SK-N-SH (cell line): ENCODE measurements at regions not wholly inside any gene's neighbourhood (a gene's known extent, or its start where the extent isn't known, plus 50 kb on each side); places are given as distances from the start of the nearest gene placed in this dataset.
"Not testable (repeated sequence)": the region's sequence is repeated elsewhere in the genome, so short reads cannot be mapped to it uniquely, and the experiment has no call there.

Source experiments
- CTCF ChIA-PET: fragments of 300-600, 350-600 bp; formaldehyde crosslinking; extraction: SDS; loops from one replicate; lab custom pipeline; 2021; lab: Yijun Ruan, JAX
- POLR2A ChIA-PET: fragments of 350-600 bp; sonication (Branson Sonifier 250); formaldehyde crosslinking; extraction: SDS; loops from one replicate; lab custom pipeline; 2020; ENCODE audit warnings: antibody characterized with exemption, inconsistent platforms; lab: Yijun Ruan, JAX
- DNase-seq: peaks from one replicate; pipeline ENCODE4 v3.0.0; 2012
- H2AFZ ChIP-seq: fragments of 200-600 bp; sonication (generic); 2 replicates; pipeline ENCODE4 v1.8.1; 2016; ENCODE audit warnings: antibody characterized with exemption, mild to moderate bottlenecking, low read depth
- H3F3A ChIP-seq: fragments of 200-600 bp; sonication (generic); replicated peaks from 2 replicates; pipeline ENCODE3; 2016; ENCODE audit warnings: antibody characterized with exemption, mild to moderate bottlenecking; ENCODE audit not compliant: insufficient read depth
- H3K27ac ChIP-seq, 2 experiments: fragments of 200-500 bp in 1 of 2; fragments of 200-600 bp in 1 of 2; sonication (Bioruptor generic) in 1 of 2; sonication (generic), shearing (Covaris generic) in 1 of 2; 2 replicates each; pipeline versions ENCODE4 v1.5.1 to v1.6.1; 2014 to 2016; ENCODE audit warnings: low read depth in 2 of 2, inconsistent platforms in 1 of 2, low read length in 1 of 2, mild to moderate bottlenecking in 1 of 2, mixed read lengths in 1 of 2
- H3K27me3 ChIP-seq: fragments of 200-600 bp; sonication (generic), shearing (Covaris generic); 2 replicates; pipeline ENCODE4 v1.6.1; 2016; ENCODE audit warnings: mixed run types; ENCODE audit not compliant: insufficient read depth
- H3K36me3 ChIP-seq, 2 experiments: fragments of 200-500 bp in 1 of 2; fragments of 200-600 bp in 1 of 2; sonication (Bioruptor generic) in 1 of 2; sonication (generic) in 1 of 2; replicated peaks in 1 of 2; 2 replicates each; pipeline versions ENCODE3 to v1.5.1; 2014 to 2016; ENCODE audit warnings: low read length in 1 of 2, mild to moderate bottlenecking in 1 of 2; ENCODE audit not compliant: insufficient read depth in 2 of 2, control insufficient read depth in 1 of 2
- H3K4me1 ChIP-seq, 2 experiments: fragments of 200-500 bp in 1 of 2; fragments of 200-600 bp in 1 of 2; sonication (Bioruptor generic) in 1 of 2; sonication (generic), shearing (Covaris generic) in 1 of 2; 2 replicates each; pipeline versions ENCODE4 v1.5.1 to v1.6.1; 2014 to 2016; ENCODE audit warnings: low read depth in 1 of 2, low read length in 1 of 2, mixed run types in 1 of 2; ENCODE audit not compliant: insufficient read depth in 2 of 2, control insufficient read depth in 1 of 2
- H3K4me2 ChIP-seq: fragments of 200-600 bp; sonication (generic), shearing (Covaris generic); 2 replicates; pipeline ENCODE4 v1.6.1; 2017; ENCODE audit warnings: mixed run types
- H3K4me3 ChIP-seq, 2 experiments: fragments of 200-500 bp in 1 of 2; fragments of 200-600 bp in 1 of 2; sonication (Bioruptor generic) in 1 of 2; sonication (generic), shearing (Covaris generic) in 1 of 2; 2 replicates each; pipeline versions ENCODE4 v1.5.1 to v1.8.1; 2014 to 2016; ENCODE audit warnings: low read depth in 2 of 2, inconsistent platforms in 1 of 2, low read length in 1 of 2, mild to moderate bottlenecking in 1 of 2, mixed read lengths in 1 of 2, moderate library complexity in 1 of 2
- H3K79me2 ChIP-seq: fragments of 200-600 bp; sonication (generic); 2 replicates; pipeline ENCODE4 v1.8.1; 2017; ENCODE audit warnings: mild to moderate bottlenecking; ENCODE audit not compliant: insufficient read depth
- H3K9ac ChIP-seq: fragments of 200-600 bp; sonication (generic); 2 replicates; pipeline ENCODE4 v1.6.1; 2017; ENCODE audit warnings: mixed run types
- H3K9me2 ChIP-seq: fragments of 200-600 bp; sonication (generic); 2 replicates; pipeline ENCODE4 v1.6.1; 2017; ENCODE audit warnings: mixed run types
- H3K9me3 ChIP-seq: fragments of 200-600 bp; sonication (generic); 2 replicates; pipeline ENCODE4 v1.6.1; 2017; ENCODE audit warnings: mixed run types, mild to moderate bottlenecking, moderate library complexity
- H4K20me1 ChIP-seq: fragments of 200-600 bp; sonication (generic); 2 replicates; pipeline ENCODE4 v1.6.1; 2017; ENCODE audit warnings: mild to moderate bottlenecking, mixed run types; ENCODE audit not compliant: insufficient read depth
- whole genome bisulfite sequencing: methylation state at CpG from one replicate; pipeline ENCODE4 v1.1.6; 2017; ENCODE audit warnings: low lambda C conversion rate; 5-methylcytosine and 5-hydroxymethylcytosine counted together

GRCh38 chr1:149338221-149338691, 136.6 kb upstream of the NBPF19 start:
- H2AFZ ChIP-seq, CTCF ChIA-PET, H3K9me2 ChIP-seq, H3K4me2 ChIP-seq, H3K9ac ChIP-seq, H3K9me3 ChIP-seq, H3K4me3 ChIP-seq, H4K20me1 ChIP-seq, H3K4me1 ChIP-seq, H3F3A ChIP-seq, H3K27me3 ChIP-seq, POLR2A ChIA-PET, H3K79me2 ChIP-seq, H3K36me3 ChIP-seq, DNase-seq, H3K27ac ChIP-seq: not testable (repeated sequence)
- no CpG with 5 or more reads among the region's 18 CpGs for WGBS

- H4K20me1 ChIP-seq, H2AFZ ChIP-seq, POLR2A ChIA-PET, H3K4me2 ChIP-seq, H3K79me2 ChIP-seq, H3K9me2 ChIP-seq, H3K27ac ChIP-seq, H3K36me3 ChIP-seq, H3K4me1 ChIP-seq, DNase-seq, H3F3A ChIP-seq, H3K27me3 ChIP-seq, H3K4me3 ChIP-seq, H3K9ac ChIP-seq, H3K9me3 ChIP-seq, CTCF ChIA-PET: not testable (repeated sequence)
- no CpG with 5 or more reads among the region's 7 CpGs for WGBS
Observed at GRCh38 chr1:149338698-149339097, 136.1 kb upstream of the NBPF19 start.

DNA sequence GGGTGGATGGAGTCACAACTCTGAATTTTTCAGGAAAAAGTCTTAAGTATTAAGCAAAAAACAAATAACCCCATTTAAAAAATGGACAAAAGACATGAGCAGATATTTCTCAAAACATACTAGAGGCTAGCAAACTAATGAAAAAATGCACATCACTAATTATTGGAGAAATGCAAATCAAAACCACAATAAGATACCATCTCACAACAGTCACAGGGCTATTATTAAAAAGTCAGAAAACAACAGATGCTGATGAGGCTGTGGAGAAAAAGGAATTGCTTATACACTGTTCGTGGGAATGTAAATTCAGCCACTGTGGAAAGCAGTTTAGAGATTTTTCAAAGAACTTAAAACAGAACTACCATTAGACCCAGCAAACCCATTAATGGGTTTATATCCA, 125.4 kb upstream of the NBPF19 start:
- H3K27me3 ChIP-seq, CTCF ChIA-PET: not testable (repeated sequence)

DNA sequence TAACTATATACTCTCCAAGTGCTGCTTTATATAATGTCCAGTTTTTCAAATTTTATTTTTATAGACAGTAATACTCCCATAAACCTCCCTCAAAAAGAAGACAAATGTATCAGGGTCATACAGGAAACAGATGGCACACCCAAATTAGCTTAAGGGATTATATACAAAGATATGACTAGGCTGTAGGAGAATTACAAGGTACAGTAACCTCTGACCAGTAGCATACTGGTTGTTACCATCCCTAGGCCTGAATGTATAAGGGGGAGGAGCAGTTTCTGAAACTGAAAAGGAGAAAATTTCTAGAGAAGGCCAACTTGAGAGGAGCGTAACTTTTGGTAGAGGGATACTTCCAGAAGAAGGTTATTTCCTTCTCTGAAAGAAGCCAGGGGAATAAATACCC, 122.6 kb upstream of the NBPF19 start:
- DNase-seq, CTCF ChIA-PET, H3F3A ChIP-seq, H3K4me1 ChIP-seq, H3K4me2 ChIP-seq, H4K20me1 ChIP-seq, POLR2A ChIA-PET, H3K79me2 ChIP-seq, H3K9me3 ChIP-seq, H2AFZ ChIP-seq, H3K27me3 ChIP-seq, H3K9me2 ChIP-seq, H3K4me3 ChIP-seq, H3K9ac ChIP-seq, H3K27ac ChIP-seq, H3K36me3 ChIP-seq: not testable (repeated sequence)
- no CpG with 5 or more reads among the region's 1 CpG for WGBS

More for the DNA sequence above, 125.4 kb upstream of the NBPF19 start:
- H3K9me2 ChIP-seq, H3K4me3 ChIP-seq, H3K4me2 ChIP-seq, H3K27ac ChIP-seq, H3K36me3 ChIP-seq, H4K20me1 ChIP-seq, H3K4me1 ChIP-seq, H3K9me3 ChIP-seq, DNase-seq, H2AFZ ChIP-seq, H3K9ac ChIP-seq, H3K79me2 ChIP-seq, POLR2A ChIA-PET, H3F3A ChIP-seq: not testable (repeated sequence)
- no CpG with 5 or more reads among the region's 1 CpG for WGBS

DNA sequence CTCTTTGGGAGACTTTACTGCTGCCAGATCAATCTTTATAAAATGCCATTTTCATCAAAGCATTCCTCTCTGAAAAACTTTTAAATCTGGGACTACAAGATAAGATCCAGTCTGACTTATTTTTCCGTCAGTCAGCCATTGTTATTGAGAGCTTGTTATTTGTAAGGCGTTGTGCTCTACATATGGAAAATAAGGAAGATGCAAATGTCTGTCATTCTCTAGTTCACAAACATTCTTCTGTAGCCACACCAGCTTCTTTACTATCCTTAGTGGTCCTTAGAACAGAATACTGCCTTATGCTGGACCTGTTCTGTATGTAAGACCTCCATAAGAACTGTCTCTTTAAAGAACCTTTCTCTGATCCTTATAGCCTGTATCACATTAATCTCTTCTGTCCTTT, 120.3 kb upstream of the NBPF19 start:
- H3K9me2 ChIP-seq, H3K9ac ChIP-seq, H3K27ac ChIP-seq, H3K27me3 ChIP-seq, DNase-seq, H4K20me1 ChIP-seq, H3K4me1 ChIP-seq, H3F3A ChIP-seq, POLR2A ChIA-PET, H3K79me2 ChIP-seq, CTCF ChIA-PET, H2AFZ ChIP-seq, H3K4me3 ChIP-seq, H3K9me3 ChIP-seq, H3K36me3 ChIP-seq, H3K4me2 ChIP-seq: not testable (repeated sequence)
- no CpG with 5 or more reads among the region's 2 CpGs for WGBS

- H3F3A ChIP-seq, H3K9me3 ChIP-seq, H3K9ac ChIP-seq, H3K36me3 ChIP-seq, POLR2A ChIA-PET, H3K9me2 ChIP-seq, H3K79me2 ChIP-seq, H3K27ac ChIP-seq, H3K4me1 ChIP-seq, H3K4me3 ChIP-seq, H2AFZ ChIP-seq, H3K27me3 ChIP-seq, H3K4me2 ChIP-seq, H4K20me1 ChIP-seq, CTCF ChIA-PET, DNase-seq: not testable (repeated sequence)
- no CpG with 5 or more reads among the region's 1 CpG for WGBS
Observed at GRCh38 chr1:149355748-149356147, 119.1 kb upstream of the NBPF19 start.

GRCh38 chr1:149356152-149356551, 118.7 kb upstream of the NBPF19 start:
- H2AFZ ChIP-seq, POLR2A ChIA-PET, DNase-seq, H3K4me3 ChIP-seq, H3K9me2 ChIP-seq, H3K4me2 ChIP-seq, H3K4me1 ChIP-seq, H4K20me1 ChIP-seq, H3K36me3 ChIP-seq, H3K27me3 ChIP-seq, CTCF ChIA-PET, H3K79me2 ChIP-seq, H3K27ac ChIP-seq, H3K9me3 ChIP-seq, H3K9ac ChIP-seq, H3F3A ChIP-seq: not testable (repeated sequence)
- WGBS: no CpG with 5 or more reads among the region's 4 CpGs
